Neural cell (in vitro differentiated cells): ENCODE measurements at regions not wholly inside any gene's neighbourhood (a gene's known extent, or its start where the extent isn't known, plus 50 kb on each side); places are given as distances from the start of the nearest gene placed in this dataset.

Experiments
- H2AFZ ChIP-seq: fragments of 200-600, 300-800 bp; sonication (generic), shearing (Covaris generic); 2 replicates; pipeline ENCODE4 v1.6.0; 2014; ENCODE audit warnings: low read depth, mild to moderate bottlenecking, antibody characterized with exemption, low read length, moderate library complexity
- H3F3A ChIP-seq: fragments of 200-600 bp; shearing (Covaris generic); 2 replicates; pipeline ENCODE4 v1.6.1; 2016; ENCODE audit warnings: mild to moderate bottlenecking, moderate library complexity, mixed read lengths, antibody characterized with exemption, low read length; ENCODE audit not compliant: insufficient read depth, poor library complexity, severe bottlenecking
- H3K27ac ChIP-seq: fragments of 200-600, 300-800 bp; sonication (generic), shearing (Covaris generic); 2 replicates; pipeline ENCODE4 v1.5.1; 2014; ENCODE audit warnings: mild to moderate bottlenecking, low read length, moderate library complexity
- H3K27me3 ChIP-seq: fragments of 300-800, 200-600 bp; sonication (generic), shearing (Covaris generic); 2 replicates; pipeline ENCODE4 v1.6.0; 2014; ENCODE audit warnings: mild to moderate bottlenecking, low read depth, low read length, moderate library complexity; ENCODE audit not compliant: insufficient read depth
- H3K36me3 ChIP-seq: fragments of 300-800, 200-600 bp; sonication (generic), shearing (Covaris generic); 2 replicates; pipeline ENCODE4 v1.5.1; 2014; ENCODE audit warnings: mild to moderate bottlenecking, antibody characterized with exemption, low read length, moderate library complexity; ENCODE audit not compliant: insufficient read depth
- H3K4me2 ChIP-seq: fragments of 300-800, 200-600 bp; sonication (generic), shearing (Covaris generic); 2 replicates; pipeline ENCODE4 v1.6.0; 2014; ENCODE audit warnings: mild to moderate bottlenecking, low read length
- H3K4me3 ChIP-seq: fragments of 300-800, 200-600 bp; sonication (generic), shearing (Covaris generic); 2 replicates; pipeline ENCODE4 v1.5.1; 2014; ENCODE audit warnings: mild to moderate bottlenecking, low read length, moderate library complexity
- H3K79me2 ChIP-seq: fragments of 200-600 bp; shearing (Covaris generic); replicated peaks from 2 replicates; pipeline ENCODE4 v1.6.0; 2014; ENCODE audit warnings: mild to moderate bottlenecking, low read length, moderate library complexity; ENCODE audit not compliant: insufficient read depth
- H3K9ac ChIP-seq: fragments of 300-800, 200-600 bp; sonication (generic), shearing (Covaris generic); 2 replicates; pipeline ENCODE4 v1.6.1; 2016; ENCODE audit warnings: mild to moderate bottlenecking, low read length, mixed read lengths
- H3K9me2 ChIP-seq: fragments of 200-600 bp; shearing (Covaris generic); 2 replicates; pipeline ENCODE4 v1.6.1; 2016; ENCODE audit warnings: mild to moderate bottlenecking, low read length, mixed read lengths; ENCODE audit not compliant: insufficient read depth
- H3K9me3 ChIP-seq: fragments of 200-600, 300-800 bp; sonication (generic), shearing (Covaris generic); 2 replicates; pipeline ENCODE4 v1.6.1; 2016; ENCODE audit warnings: mild to moderate bottlenecking, mixed run types, low read length, moderate library complexity, mixed read lengths
- H4K20me1 ChIP-seq: fragments of 200-600 bp; shearing (Covaris generic); 2 replicates; pipeline ENCODE4 v1.6.1; 2016; ENCODE audit warnings: mild to moderate bottlenecking, mixed run types; ENCODE audit not compliant: insufficient read depth
- CTCF ChIP-seq: fragments of 450-650 bp; IDR thresholded peaks from 2 replicates; pipeline ENCODE4 v1.5.1; 2014; ENCODE audit warnings: antibody characterized with exemption, mild to moderate bottlenecking, moderate library complexity; ENCODE audit not compliant: poor library complexity, severe bottlenecking
- EP300 ChIP-seq: fragments of 450-650 bp; conservative IDR thresholded peaks from 2 replicates; pipeline ENCODE4 v1.6.1; 2014; ENCODE audit warnings: antibody characterized with exemption, mild to moderate bottlenecking, moderate library complexity; ENCODE audit not compliant: poor library complexity, severe bottlenecking
- EZH2 ChIP-seq: fragments of 200-600, 300-800 bp; shearing (Covaris generic), sonication (generic); IDR thresholded peaks from 2 replicates; pipeline ENCODE4 v1.6.1; 2014; ENCODE audit warnings: antibody characterized with exemption, low read length, borderline replicate concordance, mild to moderate bottlenecking; ENCODE audit not compliant: insufficient read depth, poor library complexity, severe bottlenecking
- MXI1 ChIP-seq: fragments of 450-650 bp; conservative IDR thresholded peaks from 2 replicates; pipeline ENCODE4 v1.6.1; 2014; ENCODE audit warnings: antibody characterized with exemption, mild to moderate bottlenecking; ENCODE audit not compliant: poor library complexity, severe bottlenecking
- POLR2AphosphoS5 ChIP-seq: IDR thresholded peaks from 2 replicates; pipeline ENCODE4 v1.6.1; 2012
- RAD21 ChIP-seq: fragments of 450-650 bp; conservative IDR thresholded peaks from 2 replicates; pipeline ENCODE4 v1.6.1; 2014; ENCODE audit warnings: antibody characterized with exemption, mild to moderate bottlenecking, moderate library complexity
- REST ChIP-seq: IDR thresholded peaks from 2 replicates; pipeline ENCODE4 v1.6.1; 2012; ENCODE audit warnings: borderline replicate concordance
- SMC3 ChIP-seq: fragments of 450-650 bp; conservative IDR thresholded peaks from 2 replicates; pipeline ENCODE4 v1.6.1; 2014; ENCODE audit warnings: antibody characterized with exemption, mild to moderate bottlenecking, moderate library complexity; ENCODE audit not compliant: poor library complexity
- TAF1 ChIP-seq: IDR thresholded peaks from 2 replicates; pipeline ENCODE4 v1.6.1; 2012; ENCODE audit warnings: low read depth

GRCh38 chr12:102730996-102731395 is 186.0 kb downstream of the PAH start:
- no peak overlapping the region for H3K4me2 ChIP-seq
- no peak for TF ChIP-seq MXI1
- no peak for TF ChIP-seq CTCF
- TF ChIP-seq REST = no peak
- TF ChIP-seq EZH2 = no peak
- TF ChIP-seq SMC3 = no peak
- no peak for TF ChIP-seq POLR2AphosphoS5
- no peak for TF ChIP-seq EP300
- no peak for TF ChIP-seq RAD21
- TF ChIP-seq TAF1 = no peak
- H3K9me3 ChIP-seq = no peaks in the 10 kb centered on the region
- H3K36me3 ChIP-seq = no peaks in the 10 kb centered on the region
- no peaks in the 10 kb centered on the region for H3F3A ChIP-seq
- no peaks in the 10 kb centered on the region for H3K79me2 ChIP-seq
- H3K9me2 ChIP-seq = no peaks in the 10 kb centered on the region
- H4K20me1 ChIP-seq = no peaks in the 10 kb centered on the region
- H3K27ac ChIP-seq = no peak overlapping the region
- no peaks in the 10 kb centered on the region for H3K27me3 ChIP-seq
- H3K9ac ChIP-seq = no peak overlapping the region
- no peak overlapping the region for H2AFZ ChIP-seq
- H3K4me3 ChIP-seq = no peak overlapping the region

GRCh38 chr12:102728506-102729242 is 188.4 kb downstream of the PAH start:
- Histone ChIP-seq H3F3A (no peaks in the 10 kb centered on the region), H3K36me3 (no peaks in the 10 kb centered on the region), H3K9me2 (no peaks in the 10 kb centered on the region), H3K27ac (no peak overlapping the region), H3K27me3 (no peaks in the 10 kb centered on the region), H2AFZ (no peak overlapping the region), H3K9ac (no peak overlapping the region), H3K9me3 (no peaks in the 10 kb centered on the region), H3K79me2 (no peaks in the 10 kb centered on the region), H3K4me2 (no peak overlapping the region), H3K4me3 (no peak overlapping the region), H4K20me1 (no peaks in the 10 kb centered on the region)
- TF ChIP-seq TAF1 (no peak), SMC3 (no peak), RAD21 (no peak)
